Effector CD8-positive, alpha-beta T cell (primary cell): ENCODE measurements at regions not wholly inside any gene's neighbourhood (a gene's known extent, or its start where the extent isn't known, plus 50 kb on each side); places are given as distances from the start of the nearest gene placed in this dataset.
A peak's percentile ranks its signal among the peaks of the same experiment; 100 is the strongest.

Source experiments
- DNase-seq: peaks from one replicate; lab custom pipeline; 2025; lab: John Stamatoyannopoulos, UW

GRCh38 chr3:28646435-28646834 lies 297.8 kb upstream of the AZI2 start:
- DNase-seq = no peak

- no peak for DNase-seq
Measured at GRCh38 chr3:28649266-28649665, 300.6 kb upstream of the AZI2 start.

GRCh38 chr3:28651159-28651558 lies 302.5 kb upstream of the AZI2 start:
- DNase-seq = no peak

- no peak for DNase-seq
Measured at GRCh38 chr3:28664123-28664522, 315.5 kb upstream of the AZI2 start.

- peak; percentile 1 for DNase-seq
Measured at GRCh38 chr3:28667646-28668621, 319.3 kb upstream of the AZI2 start.

- no peak for DNase-seq
Measured at GRCh38 chr3:28669870-28670269, 321.2 kb upstream of the AZI2 start.

GRCh38 chr3:28672406-28672805 lies 323.8 kb upstream of the AZI2 start:
- DNase-seq = no peak

- DNase-seq = no peak
Measured at GRCh38 chr3:28673446-28673845, 324.8 kb upstream of the AZI2 start.

- DNase-seq = no peak
Measured at GRCh38 chr3:28674212-28674611, 325.6 kb upstream of the AZI2 start.

- no peak for DNase-seq
Measured at GRCh38 chr3:28677581-28677980, 329.0 kb upstream of the AZI2 start.

GRCh38 chr3:28678086-28678485 lies 329.5 kb upstream of the AZI2 start:
- DNase-seq = no peak

- no peak for DNase-seq
Measured at GRCh38 chr3:28680050-28680449, 331.4 kb upstream of the AZI2 start.

GRCh38 chr3:28682121-28682520 lies 333.5 kb upstream of the AZI2 start:
- DNase-seq = no peak

- no peak for DNase-seq
Measured at GRCh38 chr3:28690176-28690575, 341.6 kb upstream of the AZI2 start.

GRCh38 chr3:28698706-28699105 lies 350.1 kb upstream of the AZI2 start:
- no peak for DNase-seq

- no peak for DNase-seq
Measured at GRCh38 chr3:28699283-28699682, 350.7 kb upstream of the AZI2 start.

- DNase-seq = no peak
Measured at GRCh38 chr3:28700728-28701127, 352.1 kb upstream of the AZI2 start.

- no peak for DNase-seq
Measured at GRCh38 chr3:28703843-28704242, 355.2 kb upstream of the AZI2 start.

GRCh38 chr3:28711293-28711692 lies 362.7 kb upstream of the AZI2 start:
- DNase-seq = no peak

GRCh38 chr3:28716939-28717338 lies 368.3 kb upstream of the AZI2 start:
- DNase-seq = no peak

GRCh38 chr3:28718074-28718849 lies 369.6 kb upstream of the AZI2 start:
- DNase-seq = no peak

- DNase-seq = no peak
Measured at GRCh38 chr3:28726840-28727239, 378.2 kb upstream of the AZI2 start.

- no peak for DNase-seq
Measured at GRCh38 chr3:28727307-28727706, 378.7 kb upstream of the AZI2 start.
